H1 (cell line): ENCODE measurements at regions not wholly inside any gene's neighbourhood (a gene's known extent, or its start where the extent isn't known, plus 50 kb on each side); places are given as distances from the start of the nearest gene placed in this dataset.

Source experiments
- CTCF ChIA-PET: fragments of 300-600 bp; sonication (Branson Sonifier 250); formaldehyde crosslinking; loops from one replicate; lab custom pipeline; 2021; ENCODE audit not compliant: partially characterized antibody; lab: Charles Lee
- POLR2A ChIA-PET: fragments of 300-600 bp; sonication (Branson Sonifier 250); formaldehyde crosslinking; loops from one replicate; lab custom pipeline; 2021; ENCODE audit warnings: inconsistent platforms; ENCODE audit not compliant: partially characterized antibody; lab: Charles Lee
- DNase-seq, 2 experiments: peaks; one replicate each; pipeline versions ENCODE4 v3.0.0 to v3.0.0-alpha.2; 2010 to 2022; ENCODE audit warnings: low spot score in 2 of 2, low read depth in 1 of 2, mixed read lengths in 1 of 2
- FAIRE-seq: peaks from 2 replicates; lab custom pipeline; 2011; peaks lifted over from hg19 to GRCh38; lab: Jason Lieb, UNC
- H2AFZ ChIP-seq: 2 replicates; pipeline ENCODE4 v1.8.1; 2012; ENCODE audit warnings: low read length, inconsistent platforms
- H2AK5ac ChIP-seq: 2 replicates; pipeline ENCODE4 v1.6.1; 2013; ENCODE audit warnings: low read depth, low read length
- H2BK120ac ChIP-seq: replicated peaks from 2 replicates; pipeline ENCODE3; 2013; ENCODE audit warnings: low read depth, low read length, inconsistent platforms
- H2BK12ac ChIP-seq: 2 replicates; pipeline ENCODE4 v1.6.1; 2013; ENCODE audit warnings: low read depth, low read length
- H2BK15ac ChIP-seq: 2 replicates; pipeline ENCODE4 v1.6.1; 2013; ENCODE audit warnings: low read length
- H2BK20ac ChIP-seq: 2 replicates; pipeline ENCODE4 v1.6.1; 2013; ENCODE audit warnings: low read length
- H2BK5ac ChIP-seq: 2 replicates; pipeline ENCODE4 v1.6.1; 2013; ENCODE audit warnings: low read depth, low read length
- H3K14ac ChIP-seq: 2 replicates; pipeline ENCODE4 v1.6.1; 2013; ENCODE audit warnings: inconsistent platforms; ENCODE audit not compliant: insufficient read length
- H3K18ac ChIP-seq: 2 replicates; pipeline ENCODE4 v1.6.1; 2013; ENCODE audit warnings: low read length; ENCODE audit errors: extremely low read depth
- H3K23ac ChIP-seq: 2 replicates; pipeline ENCODE4 v1.6.1; 2013; ENCODE audit warnings: inconsistent platforms; ENCODE audit not compliant: insufficient read length
- H3K23me2 ChIP-seq: 2 replicates; pipeline ENCODE4 v1.6.1; 2013; ENCODE audit warnings: low read depth, low read length
- H3K27ac ChIP-seq: 2 replicates; pipeline ENCODE4 v1.6.1; 2011; ENCODE audit warnings: low read depth, low read length, inconsistent platforms
- H3K27me3 ChIP-seq, 4 experiments: replicated peaks in 1 of 4; 1 replicate in 1 of 4; 2 replicates in 3 of 4; pipeline versions ENCODE4 v1.6.1 to v1.8.1; 2011 to 2013; ENCODE audit warnings: low read length in 3 of 4, mild to moderate bottlenecking in 3 of 4, inconsistent platforms in 2 of 4, mixed read lengths in 2 of 4, moderate library complexity in 1 of 4; ENCODE audit not compliant: control insufficient read depth in 3 of 4, insufficient read depth in 3 of 4; ENCODE audit errors: extremely low read depth in 1 of 4
- H3K36me3 ChIP-seq, 4 experiments: 2 replicates each; pipeline versions ENCODE4 v1.6.1 to v1.8.1; 2011 to 2013; ENCODE audit warnings: mild to moderate bottlenecking in 4 of 4, low read length in 3 of 4, moderate library complexity in 2 of 4, control low read depth in 1 of 4, inconsistent platforms in 1 of 4; ENCODE audit not compliant: insufficient read depth in 4 of 4, control insufficient read depth in 2 of 4
- H3K4ac ChIP-seq: replicated peaks from 2 replicates; pipeline ENCODE3; 2013; ENCODE audit warnings: low read length, low read depth, mixed read lengths, inconsistent platforms; ENCODE audit not compliant: insufficient read length
- H3K4me1 ChIP-seq, 4 experiments: replicated peaks in 1 of 4; 1 replicate in 1 of 4; 2 replicates in 3 of 4; pipeline versions ENCODE4 v1.6.1 to v1.8.1; 2011 to 2013; ENCODE audit warnings: low read length in 3 of 4, inconsistent platforms in 2 of 4, mixed read lengths in 1 of 4; ENCODE audit not compliant: insufficient read depth in 4 of 4, control insufficient read depth in 3 of 4
- H3K4me2 ChIP-seq, 2 experiments: 2 replicates each; pipeline versions ENCODE4 v1.6.1 to v1.8.1; 2011 to 2013; ENCODE audit warnings: low read depth in 2 of 2, low read length in 2 of 2, control low read depth in 1 of 2, inconsistent platforms in 1 of 2, mild to moderate bottlenecking in 1 of 2; ENCODE audit not compliant: insufficient read depth in 1 of 2
- H3K4me3 ChIP-seq, 4 experiments: fragments of 200-600, 300-600 bp in 1 of 4; sonication (generic), shearing (Covaris generic), sonication (Bioruptor Twin) in 1 of 4; 2 replicates each; pipeline versions ENCODE4 v1.5.1 to v1.8.1; 2011 to 2016; ENCODE audit warnings: low read length in 4 of 4, low read depth in 3 of 4, control low read depth in 2 of 4, inconsistent platforms in 2 of 4, mild to moderate bottlenecking in 2 of 4, mixed read lengths in 1 of 4, moderate library complexity in 1 of 4; ENCODE audit not compliant: insufficient read depth in 2 of 4; ENCODE audit errors: extremely low read depth in 1 of 4
- H3K56ac ChIP-seq: replicated peaks from 2 replicates; pipeline ENCODE3; 2013; ENCODE audit warnings: low read depth, mild to moderate bottlenecking, mixed read lengths, low read length, inconsistent platforms; ENCODE audit not compliant: insufficient read length
- H3K79me1 ChIP-seq: 2 replicates; pipeline ENCODE4 v1.6.1; 2013; ENCODE audit warnings: low read depth, low read length, control low read depth
- H3K79me2 ChIP-seq, 2 experiments: 2 replicates each; pipeline versions ENCODE4 v1.6.1 to v1.8.1; 2012 to 2013; ENCODE audit warnings: low read length in 2 of 2, mild to moderate bottlenecking in 2 of 2, inconsistent platforms in 1 of 2; ENCODE audit not compliant: insufficient read depth in 2 of 2, control insufficient read depth in 1 of 2
- H3K9ac ChIP-seq, 4 experiments: replicated peaks in 1 of 4; 1 replicate in 1 of 4; 2 replicates in 3 of 4; pipeline versions ENCODE4 v1.6.1 to v1.8.1; 2011 to 2013; ENCODE audit warnings: low read depth in 3 of 4, low read length in 3 of 4, control low read depth in 2 of 4, mild to moderate bottlenecking in 2 of 4, moderate library complexity in 2 of 4, inconsistent platforms in 1 of 4; ENCODE audit errors: extremely low read depth in 1 of 4
- H3K9me3 ChIP-seq, 2 experiments: 2 replicates each; pipeline versions ENCODE4 v1.6.1 to v1.8.1; 2012 to 2013; ENCODE audit warnings: mild to moderate bottlenecking in 2 of 2, moderate library complexity in 2 of 2, control low read depth in 1 of 2, inconsistent platforms in 1 of 2, low read depth in 1 of 2, low read length in 1 of 2, mixed read lengths in 1 of 2; ENCODE audit not compliant: insufficient read depth in 2 of 2
- H4K20me1 ChIP-seq, 2 experiments: replicated peaks in 1 of 2; 2 replicates each; pipeline versions ENCODE3 to v1.8.1; 2011 to 2013; ENCODE audit warnings: inconsistent platforms in 2 of 2, low read length in 2 of 2, mild to moderate bottlenecking in 1 of 2; ENCODE audit not compliant: insufficient read depth in 2 of 2, control insufficient read depth in 1 of 2
- H4K5ac ChIP-seq: 2 replicates; pipeline ENCODE4 v1.6.1; 2013; ENCODE audit warnings: low read length, low read depth, mixed read lengths, inconsistent platforms; ENCODE audit not compliant: insufficient read length
- H4K8ac ChIP-seq: 2 replicates; pipeline ENCODE4 v1.8.0; 2013; ENCODE audit warnings: mild to moderate bottlenecking, moderate library complexity, low read length, inconsistent platforms; ENCODE audit not compliant: insufficient read depth; ENCODE audit errors: extremely low read depth
- H4K91ac ChIP-seq: replicated peaks from 2 replicates; pipeline ENCODE3; 2013; ENCODE audit warnings: low read length, mixed read lengths, inconsistent platforms; ENCODE audit not compliant: insufficient read length
- CHD1 ChIP-seq: IDR thresholded peaks from 2 replicates; pipeline ENCODE4 v1.6.1; 2012; ENCODE audit warnings: low read depth, low read length, improper control_type of control experiment
- CTCF ChIP-seq, 3 experiments: IDR thresholded peaks; 1 replicate in 2 of 3; 2 replicates in 1 of 3; pipeline versions ENCODE4 v1.5.1 to v1.6.1; 2011; ENCODE audit warnings: low read length in 3 of 3, mild to moderate bottlenecking in 3 of 3, inconsistent platforms in 2 of 3, low read depth in 1 of 3, moderate library complexity in 1 of 3; ENCODE audit not compliant: insufficient read depth in 1 of 3; ENCODE audit errors: control extremely low read depth in 1 of 3
- EGR1 ChIP-seq: IDR thresholded peaks from 2 replicates; pipeline ENCODE4 v1.6.1; 2011; ENCODE audit warnings: low read depth, low read length, borderline replicate concordance
- POU5F1 ChIP-seq: IDR thresholded peaks from 2 replicates; pipeline ENCODE4 v1.6.1; 2011; ENCODE audit warnings: low read depth, mild to moderate bottlenecking, low read length, moderate library complexity
- RAD21 ChIP-seq, 2 experiments: IDR thresholded peaks in 1 of 2; conservative IDR thresholded peaks in 1 of 2; 2 replicates each; pipeline ENCODE4 v1.6.1; 2011; ENCODE audit warnings: low read depth in 2 of 2, low read length in 2 of 2, improper control_type of control experiment in 1 of 2, inconsistent platforms in 1 of 2, mild to moderate bottlenecking in 1 of 2, moderate library complexity in 1 of 2
- RBBP5 ChIP-seq: IDR thresholded peaks from 2 replicates; pipeline ENCODE4 v1.7.1; 2012; ENCODE audit warnings: low read depth, mild to moderate bottlenecking, inconsistent platforms, low read length, moderate library complexity, borderline replicate concordance
- RFX5 ChIP-seq: IDR thresholded peaks from 2 replicates; pipeline ENCODE4 v1.6.1; 2011; ENCODE audit warnings: low read depth, low read length, improper control_type of control experiment, borderline replicate concordance
- SIN3A ChIP-seq, 2 experiments: IDR thresholded peaks in 1 of 2; conservative IDR thresholded peaks in 1 of 2; 2 replicates each; pipeline ENCODE4 v1.6.1; 2011 to 2012; ENCODE audit warnings: low read length in 2 of 2, improper control_type of control experiment in 1 of 2, low read depth in 1 of 2, mild to moderate bottlenecking in 1 of 2
- SP2 ChIP-seq: IDR thresholded peaks from 2 replicates; pipeline ENCODE4 v1.6.1; 2012; ENCODE audit warnings: mild to moderate bottlenecking, low read length, inconsistent platforms
- TCF12 ChIP-seq: IDR thresholded peaks from 2 replicates; pipeline ENCODE4 v1.6.1; 2011; ENCODE audit warnings: low read depth, mild to moderate bottlenecking, low read length
- WGBS, 2 experiments: shearing (Covaris generic) in 1 of 2; methylation state at CpG; one replicate each; pipeline versions ENCODE4 v1.1.6 to v1.1.7; 2013 to 2015; ENCODE audit warnings: low lambda C conversion rate in 2 of 2, mixed read lengths in 2 of 2, inconsistent platforms in 1 of 2, low coverage in 1 of 2, missing lambda C conversion rate in 1 of 2; ENCODE audit not compliant: insufficient replicate concordance in 2 of 2, insufficient coverage in 1 of 2, insufficient read length in 1 of 2; ENCODE audit errors: extremely low coverage in 1 of 2, missing lambda C conversion rate in 1 of 2; 5-methylcytosine and 5-hydroxymethylcytosine counted together

GRCh38 chrX:33923262-33923661 lies 208.9 kb downstream of the FAM47A start:
- Histone ChIP-seq H3K4me2 (no peak overlapping the region), H3K27me3 (no peaks in the 10 kb centered on the region), H2AFZ (no peak overlapping the region), H3K23me2 (no peaks in the 10 kb centered on the region), H3K14ac (no peak overlapping the region), H2BK12ac (no peak overlapping the region)
- WGBS, 2 experiments, result 88% methylated on average over 2 of the region's 2 CpGs; no CpG with 5 or more reads in 1 of the 2 experiments
- DNase-seq, result no peak
- FAIRE-seq, result no peak
- TF ChIP-seq CHD1 (no peak), RBBP5 (no peak), EGR1 (no peak), RFX5 (no peak), CTCF (IDR thresholded peaks at IDR 0.05; ENCODE audit: control extremely low read depth in 1 of 3, insufficient read depth in 1 of 3, low read depth in 1 of 3, low read length in 3 of 3) (no peak), SP2 (no peak), POU5F1 (no peak), RAD21 (IDR thresholded peaks at IDR 0.05 in 1 of 2, conservative IDR thresholded peaks at IDR 0.05 in 1 of 2; ENCODE audit: low read depth in 2 of 2, low read length in 2 of 2) (no peak), SIN3A (conservative IDR thresholded peaks at IDR 0.05 in 1 of 2, IDR thresholded peaks at IDR 0.05 in 1 of 2; ENCODE audit: low read depth in 1 of 2, low read length in 2 of 2) (no peak), TCF12 (no peak)
- TF ChIP-seq, all 59 proteins: peak for 0
- H3K79me1 ChIP-seq, result no peaks in the 10 kb centered on the region
- no peak overlapping the region for H3K56ac ChIP-seq
- H3K79me2 ChIP-seq, result no peaks in the 10 kb centered on the region
- peaks cover 0 to 2% of the 10 kb centered on the region in 2 experiments; a peak in 1 of 4 replicates for H3K9me3 ChIP-seq
- no peak overlapping the region for H2BK120ac ChIP-seq
- H3K23ac ChIP-seq, result no peak overlapping the region
- no peaks in the 10 kb centered on the region for H3K36me3 ChIP-seq
- H2AK5ac ChIP-seq, result no peak overlapping the region
- H4K8ac ChIP-seq, result no peak overlapping the region
- no peak overlapping the region for H3K27ac ChIP-seq
- no peak overlapping the region for H3K18ac ChIP-seq
- no peak overlapping the region for H3K4ac ChIP-seq
- H4K5ac ChIP-seq, result no peak overlapping the region
- ChIA-PET CTCF (no interaction called here), POLR2A (no interaction called here)
- H2BK20ac ChIP-seq, result no peak overlapping the region
- H3K9ac ChIP-seq, result no peak overlapping the region
- no peaks in the 10 kb centered on the region for H3K4me1 ChIP-seq
- H2BK15ac ChIP-seq, result no peak overlapping the region
- no peak overlapping the region for H4K91ac ChIP-seq
- no peak overlapping the region for H2BK5ac ChIP-seq
- H4K20me1 ChIP-seq, result no peaks in the 10 kb centered on the region
- no peak overlapping the region for H3K4me3 ChIP-seq
